Urinary bladder (tissue), 3 donors: ENCODE measurements at regions not wholly inside any gene's neighbourhood (a gene's known extent, or its start where the extent isn't known, plus 50 kb on each side); places are given as distances from the start of the nearest gene placed in this dataset.

Experiments
- DNase-seq: peaks from one replicate; pipeline ENCODE4 v3.0.0-alpha.2; 2015; ENCODE audit errors: extremely low spot score
- H3K27ac ChIP-seq: one replicate; pipeline ENCODE4 v1.5.1; 2013; ENCODE audit warnings: low read depth, mild to moderate bottlenecking, moderate library complexity
- H3K36me3 ChIP-seq: one replicate; pipeline ENCODE4 v1.6.1; 2013; ENCODE audit warnings: mild to moderate bottlenecking, moderate library complexity; ENCODE audit not compliant: insufficient read depth
- H3K4me1 ChIP-seq: one replicate; pipeline ENCODE4 v1.6.1; 2013; ENCODE audit warnings: mild to moderate bottlenecking, moderate library complexity; ENCODE audit not compliant: insufficient read depth
- H3K4me3 ChIP-seq: one replicate; pipeline ENCODE4 v1.5.1; 2013; ENCODE audit warnings: low read depth, low read length
- WGBS: extraction: QIAGEN DNeasy Blood & Tissue Kit; methylation state at CpG from one replicate; pipeline ENCODE4 v1.1.7; 2013; 5-methylcytosine and 5-hydroxymethylcytosine counted together
- donor health status: healthy with polysubstance abuse.
- donor health status: healthy.

DNA sequence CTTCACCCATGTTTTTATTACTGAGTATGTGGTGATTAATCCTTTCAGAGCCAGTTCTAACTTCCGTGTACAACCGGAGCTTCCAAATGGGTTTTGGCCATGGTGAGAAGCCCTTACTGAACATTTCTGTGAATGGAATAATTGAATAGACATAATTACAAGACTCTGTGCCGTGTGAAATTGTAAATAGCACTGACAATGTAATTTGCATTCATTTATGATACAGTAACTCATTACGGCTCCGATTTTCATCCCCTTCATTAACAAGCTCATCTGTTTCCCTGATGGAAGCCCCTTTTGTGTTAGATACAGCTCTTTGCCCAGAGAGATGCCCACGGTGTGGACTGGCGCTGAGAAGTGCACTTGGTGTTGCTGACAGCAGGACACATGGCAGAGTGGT is 891.0 kb downstream of the AACS start:
- Histone ChIP-seq H3K4me1 (no peaks in the 10 kb centered on the region), H3K4me3 (no peak overlapping the region), H3K36me3 (no peaks in the 10 kb centered on the region), H3K27ac (no peak overlapping the region)
- 79% methylated on average over 7 of the region's 7 CpGs for WGBS
- no peak for DNase-seq

DNA sequence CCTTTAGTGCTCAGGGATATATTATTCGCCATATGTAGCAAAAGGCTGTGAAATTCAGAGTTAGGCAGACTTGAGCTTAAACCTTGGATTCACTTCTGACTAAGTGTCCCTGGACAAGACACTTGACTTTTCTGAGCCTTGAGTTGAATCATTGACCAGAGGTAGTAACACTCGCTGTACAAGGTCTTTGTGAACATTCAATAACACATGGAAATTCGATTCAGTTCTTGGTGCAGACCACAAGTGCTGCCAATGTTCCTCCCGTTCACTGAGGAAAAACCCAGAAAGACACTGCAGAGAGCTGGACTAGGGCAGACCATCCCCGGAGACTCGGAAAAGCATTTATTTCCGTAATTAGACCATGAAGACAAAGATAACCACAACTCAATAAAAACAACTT is 901.4 kb downstream of the AACS start:
- DNase-seq: no peak
- H3K4me1 ChIP-seq: no peaks in the 10 kb centered on the region
- WGBS: 83% methylated on average over 7 of the region's 7 CpGs
- no peak overlapping the region for H3K4me3 ChIP-seq
- no peak overlapping the region for H3K27ac ChIP-seq
- no peaks in the 10 kb centered on the region for H3K36me3 ChIP-seq

DNA sequence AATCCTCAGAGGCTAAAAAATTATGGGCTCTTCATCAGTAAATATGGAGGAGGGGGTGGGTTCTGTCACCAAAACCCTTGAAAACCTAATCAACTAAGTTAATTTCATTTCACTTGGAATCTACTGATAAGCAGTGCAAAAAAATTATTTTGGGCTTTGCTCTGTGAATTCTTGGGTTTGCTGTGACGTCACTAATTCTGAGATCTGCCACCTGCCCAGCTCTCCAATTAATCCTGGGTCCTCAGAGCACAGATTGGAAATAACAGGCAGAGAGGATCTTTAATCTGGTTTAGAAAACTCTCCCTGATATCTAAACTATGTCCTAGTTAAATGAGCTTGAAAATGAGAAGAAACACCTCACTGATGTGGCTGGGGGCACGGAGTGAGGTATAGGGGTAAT is 903.2 kb downstream of the AACS start:
- DNase-seq: no peak
- H3K27ac ChIP-seq: no peak overlapping the region
- WGBS: 60% methylated on average over 2 of the region's 2 CpGs
- H3K4me3 ChIP-seq: no peak overlapping the region
- H3K36me3 ChIP-seq: no peaks in the 10 kb centered on the region
- no peaks in the 10 kb centered on the region for H3K4me1 ChIP-seq

DNA sequence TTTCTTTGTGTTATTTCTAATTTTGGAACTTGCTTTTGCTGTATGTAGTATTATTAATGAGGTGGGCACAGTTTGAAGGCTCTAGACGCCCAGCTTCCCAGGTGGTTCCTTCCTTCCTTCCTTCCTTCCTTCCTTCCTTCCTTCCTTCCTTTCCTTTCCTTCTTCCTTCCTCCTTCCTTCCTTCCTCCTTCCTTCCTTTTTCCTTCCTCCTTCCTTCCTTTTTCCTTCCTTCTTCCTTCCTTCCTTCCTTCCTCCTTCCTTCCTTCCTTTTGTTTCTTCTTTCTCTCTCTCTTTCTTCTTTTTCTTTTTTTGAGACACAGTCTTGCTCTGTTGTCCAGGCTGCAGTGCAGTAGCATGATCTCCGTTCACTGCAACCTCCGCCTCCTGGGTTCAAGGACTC is 906.7 kb downstream of the AACS start:
- no peak overlapping the region for H3K4me3 ChIP-seq
- H3K36me3 ChIP-seq: no peaks in the 10 kb centered on the region
- no peak for DNase-seq
- no peak overlapping the region for H3K27ac ChIP-seq
- 87% methylated on average over 3 of the region's 3 CpGs for WGBS
- H3K4me1 ChIP-seq: no peaks in the 10 kb centered on the region

DNA sequence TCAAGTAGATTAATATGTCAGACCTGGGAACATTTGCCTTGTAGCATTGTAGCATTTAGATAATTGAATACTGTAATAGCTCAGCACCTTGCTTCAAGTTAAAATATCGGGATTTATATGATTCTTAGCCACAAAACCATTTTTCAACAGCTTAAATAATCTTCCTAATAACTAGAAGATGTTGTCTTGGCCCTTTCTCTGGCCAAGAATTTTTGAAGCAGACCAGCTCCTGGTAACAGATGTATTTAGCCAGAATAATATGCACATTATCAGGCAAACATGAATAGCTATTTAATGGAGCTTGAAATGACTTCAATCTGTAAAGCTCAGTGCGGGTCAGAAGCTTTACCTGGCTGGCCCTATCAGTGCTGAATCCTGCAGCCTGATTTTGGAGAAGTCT is 913.1 kb downstream of the AACS start:
- Histone ChIP-seq H3K4me3 (no peak overlapping the region), H3K36me3 (no peaks in the 10 kb centered on the region), H3K27ac (no peak overlapping the region), H3K4me1 (no peaks in the 10 kb centered on the region)
- 64% methylated on average over 2 of the region's 2 CpGs for WGBS
- no peak for DNase-seq

DNA sequence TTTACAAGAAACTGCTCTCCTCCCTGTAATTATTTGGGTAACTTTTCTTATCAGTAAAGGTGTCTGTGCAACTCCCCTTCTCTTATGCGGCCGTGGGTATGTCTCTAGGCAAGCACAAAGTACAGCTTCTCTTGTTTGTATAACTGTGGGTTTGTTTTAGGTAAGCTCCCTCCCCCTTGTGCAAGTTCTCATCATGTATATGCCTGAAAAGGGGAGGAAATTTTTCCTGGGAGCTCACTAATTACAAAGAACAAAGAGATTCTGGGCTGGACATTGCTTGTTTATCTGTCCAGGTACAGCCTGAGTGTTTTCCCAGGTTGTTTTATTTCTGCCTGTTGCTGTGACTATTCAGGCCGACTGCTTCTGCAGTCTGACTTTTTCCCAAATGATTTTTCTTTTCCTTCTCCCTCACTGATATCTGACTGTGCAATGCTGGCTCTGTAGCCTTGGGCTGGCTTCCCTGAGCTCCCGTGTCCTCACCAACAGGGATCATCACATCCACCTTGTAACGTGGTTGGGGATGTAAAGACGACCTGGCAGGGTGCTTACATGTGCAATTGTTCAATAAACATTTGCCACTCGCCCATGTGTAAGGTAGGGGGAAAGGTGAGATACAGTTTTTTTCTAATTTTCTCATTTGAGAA is 916.5 kb downstream of the AACS start:
- Histone ChIP-seq H3K4me3 (no peak overlapping the region), H3K36me3 (no peaks in the 10 kb centered on the region), H3K4me1 (no peaks in the 10 kb centered on the region), H3K27ac (no peak overlapping the region)
- WGBS: 45% methylated on average over 7 of the region's 7 CpGs
- DNase-seq: no peak

DNA sequence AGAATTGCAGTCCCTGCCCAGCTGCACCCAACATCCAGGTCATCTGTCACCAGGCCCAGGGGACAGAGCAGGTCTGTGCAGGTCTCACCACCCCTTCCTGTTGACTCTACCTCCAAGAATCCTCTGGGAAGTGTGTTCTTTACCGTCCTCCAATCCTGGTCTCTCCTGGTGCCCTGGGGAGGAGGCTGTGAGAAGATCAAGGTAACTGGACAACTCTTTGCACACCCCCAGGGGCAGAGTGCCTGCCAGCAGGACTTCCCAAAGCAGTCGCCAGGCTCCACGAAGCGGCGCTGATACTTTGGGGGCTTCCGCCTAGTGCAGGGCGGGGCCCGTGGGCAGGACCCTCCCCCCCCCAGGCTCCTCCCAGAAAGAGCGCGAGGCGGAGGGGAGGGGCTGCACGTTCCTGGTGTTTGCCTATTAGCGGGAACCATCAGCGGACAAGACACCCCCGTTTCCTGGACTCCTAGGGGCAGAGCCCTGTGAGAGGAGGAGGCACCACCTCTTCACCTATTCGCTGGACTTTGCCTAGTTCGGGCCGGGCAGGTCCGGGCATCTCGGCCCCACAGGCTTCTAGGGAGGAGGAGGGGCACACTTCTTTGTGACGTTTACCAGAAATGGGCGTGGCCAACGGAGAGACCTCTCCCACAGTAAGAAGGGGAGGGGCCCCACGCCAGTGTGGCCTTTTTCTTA is 918.0 kb downstream of the AACS start:
- Histone ChIP-seq H3K4me3 (peak overlapping the region; percentile 20), H3K36me3 (no peaks in the 10 kb centered on the region), H3K27ac (no peak overlapping the region), H3K4me1 (no peaks in the 10 kb centered on the region)
- DNase-seq: peak; percentile 91
- 2% methylated on average over 24 of the region's 24 CpGs for WGBS

DNA sequence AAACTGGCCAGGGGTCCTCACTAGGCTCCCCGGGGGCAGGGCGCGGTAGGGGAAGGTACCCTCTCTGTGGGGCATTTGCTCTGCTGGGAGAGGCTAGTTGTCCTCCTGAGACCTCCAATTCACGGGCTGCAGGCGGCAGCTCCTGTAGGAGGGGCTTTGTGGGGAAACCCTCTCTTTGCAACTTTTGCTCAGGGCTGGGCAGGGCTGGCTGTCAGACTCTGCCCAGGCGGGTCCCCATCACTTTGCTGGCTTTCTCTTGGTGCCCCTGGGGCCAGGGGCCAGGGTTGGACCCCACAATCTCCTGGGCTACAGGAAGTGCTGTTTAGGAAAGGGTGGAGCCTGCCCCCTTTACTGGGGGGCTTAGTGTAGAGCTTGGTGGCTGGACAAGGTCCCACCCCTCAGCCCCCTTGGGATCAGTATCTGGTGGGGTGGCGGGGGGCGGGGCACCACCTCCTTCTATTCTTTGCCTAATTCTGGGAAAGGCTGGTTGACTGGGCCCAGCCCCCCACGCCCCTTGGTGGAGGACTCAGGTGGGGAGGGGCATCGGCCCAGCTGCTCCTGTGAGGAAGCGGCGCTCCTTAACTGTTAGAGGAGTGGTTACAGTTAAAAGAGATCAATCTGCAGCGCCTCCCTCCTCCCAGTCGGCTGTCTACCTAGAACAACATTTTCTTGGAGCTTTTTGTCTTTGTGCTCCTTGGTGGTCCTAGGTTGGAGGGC is 918.7 kb downstream of the AACS start:
- under 1% methylated on average over 14 of the region's 14 CpGs for WGBS
- Histone ChIP-seq H3K27ac (no peak overlapping the region), H3K4me3 (peak overlapping the region; percentile 20), H3K36me3 (no peaks in the 10 kb centered on the region), H3K4me1 (no peaks in the 10 kb centered on the region)
- no peak for DNase-seq

DNA sequence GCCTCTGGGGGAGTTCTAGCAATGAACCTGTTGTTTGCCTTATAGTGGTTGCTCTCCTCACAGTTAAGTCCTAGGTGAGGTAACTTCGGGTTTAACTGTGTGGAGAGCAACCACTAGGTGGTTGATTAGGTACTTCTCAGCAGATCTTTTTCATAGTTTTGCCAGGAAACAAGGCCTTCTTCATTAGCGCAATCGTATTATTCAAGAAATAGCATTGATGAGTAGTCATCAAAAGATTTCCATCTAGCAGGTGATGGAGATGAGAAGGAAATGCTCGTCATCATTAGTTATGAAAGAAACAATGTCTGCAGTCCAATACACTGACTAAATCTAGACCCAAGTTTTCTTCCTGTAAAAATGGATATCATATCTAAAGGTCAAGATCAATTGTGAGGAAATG is 923.3 kb downstream of the AACS start:
- Histone ChIP-seq H3K4me1 (no peaks in the 10 kb centered on the region), H3K4me3 (no peak overlapping the region), H3K36me3 (no peaks in the 10 kb centered on the region), H3K27ac (no peak overlapping the region)
- no peak for DNase-seq
- WGBS: 90% methylated on average over 4 of the region's 4 CpGs

DNA sequence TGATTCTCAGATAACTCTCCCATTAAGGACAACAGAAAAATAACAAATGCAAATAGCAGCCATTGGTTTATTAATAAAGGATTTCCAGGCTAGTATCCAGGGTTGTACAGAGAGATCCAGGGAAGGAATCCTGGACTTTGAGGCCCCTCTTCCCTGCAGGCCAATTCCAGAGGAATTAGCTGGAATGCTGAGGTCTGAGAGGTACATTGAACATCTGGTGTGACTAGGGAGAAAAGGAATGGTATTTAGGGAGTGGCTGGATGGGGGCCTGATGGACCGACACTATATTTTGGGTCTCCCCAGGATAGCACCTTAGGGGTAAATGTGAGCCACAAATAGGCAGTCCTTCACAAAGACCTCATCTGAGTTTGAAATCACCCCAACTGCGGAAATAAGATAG is 924.5 kb downstream of the AACS start:
- H3K27ac ChIP-seq: no peak overlapping the region
- no peak for DNase-seq
- H3K4me1 ChIP-seq: no peaks in the 10 kb centered on the region
- WGBS: 75% methylated on average over 2 of the region's 2 CpGs
- no peaks in the 10 kb centered on the region for H3K36me3 ChIP-seq
- no peak overlapping the region for H3K4me3 ChIP-seq

DNA sequence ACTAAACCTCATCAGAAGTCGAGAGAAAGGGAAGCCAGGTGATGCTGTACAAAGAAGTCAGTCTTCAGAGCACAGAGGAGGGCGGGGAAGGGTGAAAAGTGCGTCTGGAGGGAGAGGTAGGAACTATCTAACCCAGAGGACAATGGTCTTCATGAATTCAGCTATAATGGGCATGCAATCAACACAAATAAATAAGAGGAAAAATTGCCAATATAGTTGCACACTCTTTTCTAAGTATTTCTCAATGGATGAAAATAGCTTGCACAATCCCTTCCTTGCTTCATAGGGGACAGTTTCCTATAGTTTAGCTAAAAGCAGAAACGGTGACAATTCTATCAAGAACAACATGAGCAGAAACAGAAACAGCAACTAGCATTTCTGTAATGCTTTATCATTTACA is 931.2 kb downstream of the AACS start:
- Histone ChIP-seq H3K4me1 (no peaks in the 10 kb centered on the region), H3K27ac (no peak overlapping the region), H3K4me3 (no peak overlapping the region), H3K36me3 (no peaks in the 10 kb centered on the region)
- 66% methylated on average over 4 of the region's 4 CpGs for WGBS
- DNase-seq: no peak

DNA sequence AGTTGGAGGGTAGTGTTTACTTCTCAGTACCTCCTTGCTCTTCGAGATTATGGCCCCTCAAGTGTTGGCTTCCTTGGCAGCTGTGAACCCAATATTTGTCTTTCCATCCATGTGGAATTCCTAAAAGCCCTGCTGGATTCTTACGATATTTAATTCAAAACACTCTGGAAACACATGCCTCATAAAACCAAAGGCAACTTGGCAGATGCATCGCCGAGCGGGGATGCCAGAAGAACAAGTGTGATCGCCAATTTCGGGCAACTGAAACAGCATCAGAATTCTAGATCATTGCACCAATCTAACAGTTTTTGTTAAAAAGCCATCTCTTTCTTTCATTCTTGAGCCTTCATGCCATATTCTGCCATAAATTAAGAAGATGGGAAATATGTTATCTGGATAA is 934.4 kb downstream of the AACS start:
- no peak overlapping the region for H3K4me3 ChIP-seq
- 67% methylated on average over 7 of the region's 7 CpGs for WGBS
- H3K27ac ChIP-seq: no peak overlapping the region
- no peak for DNase-seq
- H3K36me3 ChIP-seq: no peaks in the 10 kb centered on the region
- H3K4me1 ChIP-seq: no peaks in the 10 kb centered on the region

DNA sequence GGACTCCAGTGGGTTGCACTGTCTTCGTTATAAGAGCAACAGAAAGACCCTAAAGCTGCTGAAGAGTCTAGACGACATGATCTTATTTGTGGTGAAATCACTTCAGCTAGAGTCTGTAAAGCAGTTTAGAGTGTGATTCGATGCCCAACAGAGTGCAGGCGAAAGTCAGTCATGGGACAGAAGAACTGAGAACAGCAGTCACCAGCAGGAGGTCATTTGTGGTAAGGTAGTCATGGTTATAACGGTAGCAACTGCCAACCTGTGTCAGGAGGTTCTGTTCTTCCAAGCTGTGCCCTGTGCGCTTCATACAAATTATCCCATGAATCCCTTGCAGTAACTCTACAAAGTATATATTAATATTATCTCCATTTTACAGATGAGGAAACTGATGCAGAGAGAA is 954.1 kb downstream of the AACS start:
- 78% methylated on average over 6 of the region's 6 CpGs for WGBS
- Histone ChIP-seq H3K4me3 (no peak overlapping the region), H3K36me3 (no peaks in the 10 kb centered on the region)

DNA sequence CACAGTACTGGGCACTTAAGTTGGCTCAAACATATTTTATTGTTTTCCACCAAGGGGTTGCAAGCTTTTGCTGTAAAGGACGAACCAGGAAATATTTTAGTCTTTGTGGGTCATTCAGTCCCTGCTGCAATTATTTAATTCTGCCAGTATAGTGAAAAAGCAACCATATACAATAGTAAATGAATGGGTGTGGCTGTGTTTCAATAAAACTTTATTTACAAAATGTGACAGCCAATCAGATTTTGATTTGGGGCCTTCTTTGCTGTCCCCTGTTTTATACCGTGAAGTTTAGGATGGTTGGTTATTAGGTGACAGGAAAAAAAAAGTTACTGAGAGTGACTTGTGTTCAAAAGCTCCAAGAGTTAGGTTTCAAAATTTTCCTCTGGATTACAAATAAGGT is 956.4 kb downstream of the AACS start:
- Histone ChIP-seq H3K4me1 (no peaks in the 10 kb centered on the region), H3K27ac (no peak overlapping the region), H3K36me3 (no peaks in the 10 kb centered on the region), H3K4me3 (no peak overlapping the region)
- DNase-seq: no peak
- WGBS: 65% methylated on average over 2 of the region's 2 CpGs

More for the DNA sequence above, 954.1 kb downstream of the AACS start:
- no peak overlapping the region for H3K27ac ChIP-seq
- H3K4me1 ChIP-seq: no peaks in the 10 kb centered on the region
- no peak for DNase-seq
